GM12891 (cell line): ENCODE measurements at regions not wholly inside any gene's neighbourhood (a gene's known extent, or its start where the extent isn't known, plus 50 kb on each side); places are given as distances from the start of the nearest gene placed in this dataset.
"Not testable (repeated sequence)": the region's sequence is repeated elsewhere in the genome, so short reads cannot be mapped to it uniquely, and the experiment has no call there.

ENCODE experiments used
- PAX5 ChIP-seq: IDR thresholded peaks from 2 replicates; pipeline ENCODE4 v1.6.1; 2011; ENCODE audit warnings: low read length, moderate library complexity, mild to moderate bottlenecking; ENCODE audit not compliant: insufficient read depth, severe bottlenecking
- POLR2A ChIP-seq: IDR thresholded peaks from 2 replicates; pipeline ENCODE4 v1.6.1; 2011; ENCODE audit warnings: low read depth, low read length, control low read depth
- POLR2AphosphoS5 ChIP-seq: IDR thresholded peaks from 2 replicates; pipeline ENCODE4 v1.6.1; 2011; ENCODE audit warnings: low read depth, low read length, control low read depth
- SPI1 ChIP-seq: IDR thresholded peaks from 2 replicates; pipeline ENCODE4 v1.6.1; 2011; ENCODE audit warnings: low read depth, low read length, control low read depth
- TAF1 ChIP-seq: IDR thresholded peaks from 2 replicates; pipeline ENCODE4 v1.6.1; 2011; ENCODE audit warnings: low read depth, low read length, control low read depth

- not testable (repeated sequence) for TF ChIP-seq SPI1, POLR2AphosphoS5, TAF1, POLR2A, PAX5
These were observed 182.6 kb downstream of the NPIPA7 start for GRCh38 chr16:16561532-16561931.
